ENCODE measurements at regions not wholly inside any gene's neighbourhood (a gene's known extent, or its start where the extent isn't known, plus 50 kb on each side); places are given as distances from the start of the nearest gene placed in this dataset.

DNA sequence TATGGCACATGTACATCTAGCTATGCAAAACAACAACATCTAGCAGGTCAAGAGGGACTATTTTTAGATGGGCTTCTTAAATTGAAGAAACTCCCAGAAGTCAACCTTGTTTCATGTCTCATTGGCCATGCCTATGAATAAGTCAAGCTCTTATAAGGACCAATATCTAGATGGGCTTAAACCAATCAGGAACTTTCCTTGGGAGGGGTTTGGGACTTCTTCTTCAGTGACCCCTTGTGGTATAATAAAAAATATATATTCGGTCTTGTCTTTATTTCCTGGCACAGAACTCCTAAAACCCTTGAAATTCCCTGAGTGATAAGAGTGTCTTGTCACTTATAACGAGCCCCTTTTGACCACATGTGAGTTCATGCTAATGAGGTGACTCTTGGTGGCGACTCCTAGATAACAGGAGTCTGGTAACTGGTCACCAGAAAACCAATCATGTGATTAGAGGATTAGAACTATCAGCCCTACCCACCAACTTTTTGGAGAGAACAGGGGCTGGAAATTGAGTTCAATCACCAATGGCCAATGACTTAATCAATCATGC lies 218.3 kb downstream of the HHIPL2 start:
- TF ChIP-seq PRDM1 (tag by site-specific recombination; IDR thresholded peaks at IDR 0.05) (no peak), ZNF223 (tag by site-specific recombination; IDR thresholded peaks at IDR 0.05) (no peak), ZFP3 (tag by site-specific recombination; IDR thresholded peaks at IDR 0.05; ENCODE audit: low read depth) (no peak), ZFP37 (tag by site-specific recombination; IDR thresholded peaks at IDR 0.05) (no peak), GLI4 (tag by site-specific recombination; IDR thresholded peaks at IDR 0.05) (no peak), ZBTB8A (tag by site-specific recombination; IDR thresholded peaks at IDR 0.05) (no peak), ZNF585B (tag by site-specific recombination; IDR thresholded peaks at IDR 0.05) (no peak), ZNF571 (tag by site-specific recombination; IDR thresholded peaks at IDR 0.05) (no peak), ZNF391 (tag by site-specific recombination; IDR thresholded peaks at IDR 0.05; ENCODE audit: borderline replicate concordance, low read depth) (no peak)
- TF ChIP-seq, protein P1, sequence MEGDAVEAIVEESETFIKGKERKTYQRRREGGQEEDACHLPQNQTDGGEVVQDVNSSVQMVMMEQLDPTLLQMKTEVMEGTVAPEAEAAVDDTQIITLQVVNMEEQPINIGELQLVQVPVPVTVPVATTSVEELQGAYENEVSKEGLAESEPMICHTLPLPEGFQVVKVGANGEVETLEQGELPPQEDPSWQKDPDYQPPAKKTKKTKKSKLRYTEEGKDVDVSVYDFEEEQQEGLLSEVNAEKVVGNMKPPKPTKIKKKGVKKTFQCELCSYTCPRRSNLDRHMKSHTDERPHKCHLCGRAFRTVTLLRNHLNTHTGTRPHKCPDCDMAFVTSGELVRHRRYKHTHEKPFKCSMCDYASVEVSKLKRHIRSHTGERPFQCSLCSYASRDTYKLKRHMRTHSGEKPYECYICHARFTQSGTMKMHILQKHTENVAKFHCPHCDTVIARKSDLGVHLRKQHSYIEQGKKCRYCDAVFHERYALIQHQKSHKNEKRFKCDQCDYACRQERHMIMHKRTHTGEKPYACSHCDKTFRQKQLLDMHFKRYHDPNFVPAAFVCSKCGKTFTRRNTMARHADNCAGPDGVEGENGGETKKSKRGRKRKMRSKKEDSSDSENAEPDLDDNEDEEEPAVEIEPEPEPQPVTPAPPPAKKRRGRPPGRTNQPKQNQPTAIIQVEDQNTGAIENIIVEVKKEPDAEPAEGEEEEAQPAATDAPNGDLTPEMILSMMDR (tag by site-specific recombination; IDR thresholded peaks at IDR 0.05) = no peak
- TF ChIP-seq, protein P2, sequence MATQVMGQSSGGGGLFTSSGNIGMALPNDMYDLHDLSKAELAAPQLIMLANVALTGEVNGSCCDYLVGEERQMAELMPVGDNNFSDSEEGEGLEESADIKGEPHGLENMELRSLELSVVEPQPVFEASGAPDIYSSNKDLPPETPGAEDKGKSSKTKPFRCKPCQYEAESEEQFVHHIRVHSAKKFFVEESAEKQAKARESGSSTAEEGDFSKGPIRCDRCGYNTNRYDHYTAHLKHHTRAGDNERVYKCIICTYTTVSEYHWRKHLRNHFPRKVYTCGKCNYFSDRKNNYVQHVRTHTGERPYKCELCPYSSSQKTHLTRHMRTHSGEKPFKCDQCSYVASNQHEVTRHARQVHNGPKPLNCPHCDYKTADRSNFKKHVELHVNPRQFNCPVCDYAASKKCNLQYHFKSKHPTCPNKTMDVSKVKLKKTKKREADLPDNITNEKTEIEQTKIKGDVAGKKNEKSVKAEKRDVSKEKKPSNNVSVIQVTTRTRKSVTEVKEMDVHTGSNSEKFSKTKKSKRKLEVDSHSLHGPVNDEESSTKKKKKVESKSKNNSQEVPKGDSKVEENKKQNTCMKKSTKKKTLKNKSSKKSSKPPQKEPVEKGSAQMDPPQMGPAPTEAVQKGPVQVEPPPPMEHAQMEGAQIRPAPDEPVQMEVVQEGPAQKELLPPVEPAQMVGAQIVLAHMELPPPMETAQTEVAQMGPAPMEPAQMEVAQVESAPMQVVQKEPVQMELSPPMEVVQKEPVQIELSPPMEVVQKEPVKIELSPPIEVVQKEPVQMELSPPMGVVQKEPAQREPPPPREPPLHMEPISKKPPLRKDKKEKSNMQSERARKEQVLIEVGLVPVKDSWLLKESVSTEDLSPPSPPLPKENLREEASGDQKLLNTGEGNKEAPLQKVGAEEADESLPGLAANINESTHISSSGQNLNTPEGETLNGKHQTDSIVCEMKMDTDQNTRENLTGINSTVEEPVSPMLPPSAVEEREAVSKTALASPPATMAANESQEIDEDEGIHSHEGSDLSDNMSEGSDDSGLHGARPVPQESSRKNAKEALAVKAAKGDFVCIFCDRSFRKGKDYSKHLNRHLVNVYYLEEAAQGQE (tag by site-specific recombination; IDR thresholded peaks at IDR 0.05) = no peak
- TF ChIP-seq, protein P3, sequence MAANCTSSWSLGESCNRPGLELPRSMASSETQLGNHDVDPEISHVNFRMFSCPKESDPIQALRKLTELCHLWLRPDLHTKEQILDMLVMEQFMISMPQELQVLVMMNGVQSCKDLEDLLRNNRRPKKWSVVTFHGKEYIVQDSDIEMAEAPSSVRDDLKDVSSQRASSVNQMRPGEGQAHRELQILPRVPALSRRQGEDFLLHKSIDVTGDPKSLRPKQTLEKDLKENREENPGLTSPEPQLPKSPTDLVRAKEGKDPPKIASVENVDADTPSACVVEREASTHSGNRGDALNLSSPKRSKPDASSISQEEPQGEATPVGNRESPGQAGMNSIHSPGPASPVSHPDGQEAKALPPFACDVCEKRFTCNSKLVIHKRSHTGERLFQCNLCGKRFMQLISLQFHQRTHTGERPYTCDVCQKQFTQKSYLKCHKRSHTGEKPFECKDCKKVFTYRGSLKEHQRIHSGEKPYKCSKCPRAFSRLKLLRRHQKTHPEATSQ (tag by site-specific recombination; IDR thresholded peaks at IDR 0.05) = no peak

Measured in HEK293 (cell line).